Mesothelial cell of epicardium (in vitro differentiated cells): ENCODE measurements at regions not wholly inside any gene's neighbourhood (a gene's known extent, or its start where the extent isn't known, plus 50 kb on each side); places are given as distances from the start of the nearest gene placed in this dataset.

Source experiments
- DNase-seq, 2 experiments: peaks; one replicate each; pipeline ENCODE4 v3.0.0; 2021; ENCODE audit warnings: low spot score in 2 of 2; ENCODE audit not compliant: unreplicated experiment in 2 of 2
- H3K27ac Mint-ChIP-seq: 2 replicates; pipeline ENCODE4 v1.8.0; 2021; ENCODE audit warnings: mixed read lengths
- H3K27me3 Mint-ChIP-seq: 2 replicates; pipeline ENCODE4 v1.8.0; 2021; ENCODE audit warnings: low read depth, mixed read lengths
- H3K36me3 Mint-ChIP-seq: 2 replicates; pipeline ENCODE4 v1.8.0; 2021; ENCODE audit warnings: mixed read lengths
- H3K4me1 Mint-ChIP-seq: 2 replicates; pipeline ENCODE4 v1.8.0; 2021; ENCODE audit warnings: mixed read lengths
- H3K4me3 Mint-ChIP-seq: 2 replicates; pipeline ENCODE4 v1.8.0; 2021; ENCODE audit warnings: mild to moderate bottlenecking, moderate library complexity, mixed read lengths
- H3K9me3 Mint-ChIP-seq: 2 replicates; pipeline ENCODE4 v1.8.0; 2021; ENCODE audit warnings: mixed read lengths
- CTCF ChIP-seq: fragments of 200-600 bp; sonication (generic); IDR thresholded peaks from one replicate; pipeline ENCODE4 v1.5.0; 2021; ENCODE audit warnings: antibody characterized with exemption; ENCODE audit not compliant: unreplicated experiment

DNA sequence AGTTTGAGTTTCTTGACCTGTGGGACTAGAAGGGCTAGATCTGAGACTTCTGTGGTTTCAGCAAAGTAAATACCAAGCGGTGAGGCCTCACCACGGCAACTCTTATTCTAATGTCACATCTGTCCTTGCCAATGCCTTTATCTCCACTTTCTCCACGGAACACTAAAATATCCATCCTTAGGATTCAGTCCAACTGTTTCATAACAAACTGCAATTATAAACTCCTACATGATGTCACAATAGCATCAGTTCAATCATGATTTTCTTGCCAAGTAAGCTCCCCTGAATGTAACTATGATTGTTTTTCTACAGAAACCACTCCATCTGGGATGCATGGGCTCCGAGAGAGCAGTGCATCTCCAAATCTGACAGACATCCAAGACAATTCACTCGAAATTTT is 79.6 kb downstream of the LRATD1 start:
- H3K27ac Mint-ChIP-seq = no peak overlapping the region
- no peak overlapping the region for H3K4me3 Mint-ChIP-seq
- no peak for TF ChIP-seq CTCF
- peaks cover 41% of the 10 kb centered on the region for H3K27me3 Mint-ChIP-seq
- H3K36me3 Mint-ChIP-seq = no peaks in the 10 kb centered on the region
- no peak for DNase-seq
- H3K4me1 Mint-ChIP-seq = peaks cover 3% of the 10 kb centered on the region
- H3K9me3 Mint-ChIP-seq = no peaks in the 10 kb centered on the region

DNA sequence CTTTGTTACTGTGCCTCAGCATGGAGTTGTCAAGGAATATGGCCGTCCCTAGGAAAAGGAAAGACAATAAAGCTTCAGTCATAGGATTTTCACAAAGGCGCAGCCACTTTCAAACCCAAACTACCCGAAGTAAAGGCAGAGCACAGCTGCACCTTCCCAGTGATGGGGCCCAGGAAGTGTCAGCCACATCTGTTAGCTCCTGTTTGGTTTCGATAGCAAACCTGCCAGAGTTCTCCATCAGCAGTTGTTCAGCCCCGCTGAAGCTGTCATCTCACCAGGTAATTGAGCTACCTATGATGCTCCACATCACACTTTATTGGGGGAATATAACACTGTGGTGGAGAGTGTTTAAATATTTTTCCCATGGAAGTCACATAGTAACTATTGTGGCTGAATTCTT is 80.7 kb downstream of the LRATD1 start:
- no peak for TF ChIP-seq CTCF
- H3K27me3 Mint-ChIP-seq = peaks cover 46% of the 10 kb centered on the region
- no peaks in the 10 kb centered on the region for H3K36me3 Mint-ChIP-seq
- peaks cover 3% of the 10 kb centered on the region for H3K4me1 Mint-ChIP-seq
- DNase-seq = no peak
- no peak overlapping the region for H3K27ac Mint-ChIP-seq
- no peaks in the 10 kb centered on the region for H3K9me3 Mint-ChIP-seq
- no peak overlapping the region for H3K4me3 Mint-ChIP-seq

DNA sequence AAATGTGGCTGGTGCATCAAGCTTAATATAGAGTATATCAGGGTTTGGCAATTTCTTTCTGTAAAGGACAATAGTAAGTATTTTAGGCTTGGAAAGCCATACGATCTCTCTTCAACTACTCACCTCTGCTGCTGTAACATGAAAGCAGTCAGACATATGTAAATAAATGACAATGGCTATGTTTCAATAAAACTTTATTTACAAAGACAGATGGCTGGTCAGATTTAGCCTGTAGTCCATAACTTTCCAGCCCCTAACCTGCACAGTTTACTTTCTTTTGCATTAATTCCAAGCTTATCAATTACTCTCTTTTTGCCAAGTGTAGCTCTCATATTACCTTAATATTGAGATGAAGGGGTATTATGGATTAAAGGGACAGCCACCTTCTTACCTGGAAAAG is 83.1 kb downstream of the LRATD1 start:
- Mint-ChIP-seq H3K9me3 (no peaks in the 10 kb centered on the region), H3K4me1 (peaks cover 3% of the 10 kb centered on the region), H3K36me3 (no peaks in the 10 kb centered on the region), H3K27ac (no peak overlapping the region), H3K27me3 (peaks cover 40% of the 10 kb centered on the region), H3K4me3 (no peak overlapping the region)
- no peak for DNase-seq
- TF ChIP-seq CTCF = no peak

- no peak for TF ChIP-seq CTCF
- no peak for DNase-seq
- no peak overlapping the region for H3K27ac Mint-ChIP-seq
- no peaks in the 10 kb centered on the region for H3K9me3 Mint-ChIP-seq
- H3K4me1 Mint-ChIP-seq = peaks cover 3% of the 10 kb centered on the region
- H3K36me3 Mint-ChIP-seq = no peaks in the 10 kb centered on the region
- peaks cover 41% of the 10 kb centered on the region for H3K27me3 Mint-ChIP-seq
- no peak overlapping the region for H3K4me3 Mint-ChIP-seq
These were observed 83.8 kb downstream of the LRATD1 start for GRCh38 chr2:14716319-14716718.

DNA sequence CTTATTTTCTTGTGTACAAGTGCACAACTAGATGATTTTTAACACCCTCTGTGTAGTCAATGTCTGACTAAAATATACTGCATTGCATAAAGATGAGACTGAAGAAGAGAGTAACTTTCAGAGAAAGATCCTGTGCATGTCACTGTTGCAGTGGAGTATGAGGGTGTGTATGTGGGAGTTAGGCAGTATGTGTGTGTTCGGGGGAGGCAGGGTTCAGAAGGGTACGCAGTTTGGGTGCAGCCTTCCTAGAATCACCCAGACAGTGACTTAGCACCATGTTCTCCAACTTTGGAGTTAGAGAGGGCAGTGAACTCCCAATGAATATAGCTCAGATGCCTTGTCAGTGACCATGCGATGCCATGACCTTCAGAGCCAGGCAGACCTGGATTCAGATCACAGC is 84.6 kb downstream of the LRATD1 start:
- Mint-ChIP-seq H3K4me1 (peaks cover 3% of the 10 kb centered on the region), H3K36me3 (no peaks in the 10 kb centered on the region), H3K9me3 (no peaks in the 10 kb centered on the region), H3K27ac (no peak overlapping the region), H3K4me3 (no peak overlapping the region), H3K27me3 (peaks cover 39% of the 10 kb centered on the region)
- DNase-seq = no peak
- no peak for TF ChIP-seq CTCF

GRCh38 chr2:14720319-14720718 is 87.8 kb downstream of the LRATD1 start:
- peaks cover 3% of the 10 kb centered on the region for H3K4me1 Mint-ChIP-seq
- H3K9me3 Mint-ChIP-seq = no peaks in the 10 kb centered on the region
- H3K4me3 Mint-ChIP-seq = no peak overlapping the region
- no peak for DNase-seq
- H3K27me3 Mint-ChIP-seq = peaks cover 45% of the 10 kb centered on the region
- no peak overlapping the region for H3K27ac Mint-ChIP-seq
- H3K36me3 Mint-ChIP-seq = no peaks in the 10 kb centered on the region
- no peak for TF ChIP-seq CTCF
